CD8-positive, alpha-beta memory T cell (primary cell): ENCODE measurements at regions not wholly inside any gene's neighbourhood (a gene's known extent, or its start where the extent isn't known, plus 50 kb on each side); places are given as distances from the start of the nearest gene placed in this dataset.

Experiments used
- CTCF ChIA-PET: fragments of 350-600 bp; sonication (Branson Sonifier 250); formaldehyde crosslinking; loops from one replicate; lab custom pipeline; 2021; ENCODE audit warnings: antibody characterized with exemption; lab: Charles Lee
- POLR2A ChIA-PET: fragments of 350-600 bp; sonication (Branson Sonifier 250); formaldehyde crosslinking; loops from one replicate; lab custom pipeline; 2021; ENCODE audit warnings: antibody characterized with exemption; lab: Charles Lee
- DNase-seq, 5 donors: peaks; one replicate each; pipeline versions ENCODE4 v3.0.0 to v3.0.0-alpha.2; 2020 to 2022; ENCODE audit warnings: mixed read lengths in 1 of 5
- H3K27ac ChIP-seq: one replicate; pipeline ENCODE4 v1.7.0; 2013; ENCODE audit warnings: low read depth, mild to moderate bottlenecking, low read length, moderate library complexity
- H3K27me3 ChIP-seq: 2 replicates; pipeline ENCODE4 v1.7.0; 2013; ENCODE audit warnings: low read length, mild to moderate bottlenecking; ENCODE audit not compliant: insufficient read depth, poor library complexity, severe bottlenecking
- H3K36me3 ChIP-seq: 2 replicates; pipeline ENCODE4 v1.7.0; 2013; ENCODE audit warnings: mild to moderate bottlenecking, low read length, moderate library complexity; ENCODE audit not compliant: insufficient read depth
- H3K4me1 ChIP-seq: 2 replicates; pipeline ENCODE4 v1.7.0; 2013; ENCODE audit warnings: mild to moderate bottlenecking, low read length, moderate library complexity; ENCODE audit not compliant: insufficient read depth
- H3K4me3 ChIP-seq: 2 replicates; pipeline ENCODE4 v1.7.0; 2013; ENCODE audit warnings: mild to moderate bottlenecking, low read length
- H3K9me3 ChIP-seq: 2 replicates; pipeline ENCODE4 v1.7.0; 2013; ENCODE audit warnings: mild to moderate bottlenecking, low read length
- H3K27ac Mint-ChIP-seq, 8 donors: one replicate each; pipeline ENCODE4 v1.8.0; 2020 to 2021; ENCODE audit warnings: mixed read lengths in 8 of 8, mild to moderate bottlenecking in 6 of 8, inconsistent platforms in 3 of 8, moderate library complexity in 3 of 8
- H3K27me3 Mint-ChIP-seq, 2 donors: one replicate each; pipeline ENCODE4 v1.8.0; 2020 to 2021; ENCODE audit warnings: mixed read lengths in 2 of 2, mild to moderate bottlenecking in 1 of 2, moderate library complexity in 1 of 2
- H3K36me3 Mint-ChIP-seq, 3 donors: one replicate each; pipeline ENCODE4 v1.8.0; 2020 to 2021; ENCODE audit warnings: mixed read lengths in 3 of 3, inconsistent platforms in 1 of 3, mild to moderate bottlenecking in 1 of 3
- H3K4me1 Mint-ChIP-seq, 3 donors: one replicate each; pipeline ENCODE4 v1.8.0; 2020 to 2021; ENCODE audit warnings: mixed read lengths in 3 of 3, inconsistent platforms in 1 of 3, mild to moderate bottlenecking in 1 of 3
- H3K4me3 Mint-ChIP-seq, 7 donors: one replicate each; pipeline ENCODE4 v1.8.0; 2020 to 2021; ENCODE audit warnings: mixed read lengths in 7 of 7, mild to moderate bottlenecking in 6 of 7, moderate library complexity in 4 of 7, inconsistent platforms in 2 of 7
- H3K9me3 Mint-ChIP-seq, 5 donors: one replicate each; pipeline ENCODE4 v1.8.0; 2020 to 2022; ENCODE audit warnings: mixed read lengths in 5 of 5, mild to moderate bottlenecking in 3 of 5, moderate library complexity in 2 of 5, inconsistent platforms in 1 of 5

- ChIA-PET POLR2A (no interaction called here), CTCF (no interaction called here)
- peaks cover 0 to 2% (median 0%) of the 10 kb centered on the region in 5 donors for H3K9me3 Mint-ChIP-seq
- H3K36me3 ChIP-seq: no peaks in the 10 kb centered on the region
- H3K36me3 Mint-ChIP-seq: peaks cover 0 to 4% (median 0%) of the 10 kb centered on the region in 3 donors
- no peaks in the 10 kb centered on the region for H3K27me3 Mint-ChIP-seq
- no peak overlapping the region for H3K4me3 ChIP-seq
- H3K27me3 ChIP-seq: no peaks in the 10 kb centered on the region
- no peak overlapping the region for H3K4me3 Mint-ChIP-seq
- H3K4me1 ChIP-seq: no peaks in the 10 kb centered on the region
- no peaks in the 10 kb centered on the region for H3K9me3 ChIP-seq
- DNase-seq: no peak
- peaks cover 0 to 4% (median 3%) of the 10 kb centered on the region in 3 donors for H3K4me1 Mint-ChIP-seq
- no peak overlapping the region for H3K27ac Mint-ChIP-seq
- H3K27ac ChIP-seq: no peak overlapping the region
Observed at GRCh38 chr7:17242504-17242903, 55.9 kb upstream of the AHR start.

GRCh38 chr7:17244786-17245185 is 53.7 kb upstream of the AHR start:
- H3K4me1 ChIP-seq: no peaks in the 10 kb centered on the region
- no peaks in the 10 kb centered on the region for H3K36me3 Mint-ChIP-seq
- H3K36me3 ChIP-seq: no peaks in the 10 kb centered on the region
- CTCF ChIA-PET: no interaction called here
- peaks cover 0 to 2% (median 0%) of the 10 kb centered on the region in 5 donors for H3K9me3 Mint-ChIP-seq
- no peaks in the 10 kb centered on the region for H3K9me3 ChIP-seq
- no peak for DNase-seq
- POLR2A ChIA-PET: no interaction called here
- no peak overlapping the region for H3K4me3 Mint-ChIP-seq
- H3K27ac Mint-ChIP-seq: no peak overlapping the region
- H3K27ac ChIP-seq: no peak overlapping the region
- H3K27me3 Mint-ChIP-seq: no peaks in the 10 kb centered on the region
- H3K4me3 ChIP-seq: no peak overlapping the region
- H3K27me3 ChIP-seq: no peaks in the 10 kb centered on the region
- peaks cover 0 to under 1% (median 0%) of the 10 kb centered on the region in 3 donors for H3K4me1 Mint-ChIP-seq

GRCh38 chr7:17247357-17247756 is 51.1 kb upstream of the AHR start:
- Histone ChIP-seq H3K4me3 (no peak overlapping the region), H3K4me1 (no peaks in the 10 kb centered on the region), H3K27me3 (no peaks in the 10 kb centered on the region), H3K36me3 (no peaks in the 10 kb centered on the region), H3K9me3 (no peaks in the 10 kb centered on the region), H3K27ac (no peak overlapping the region)
- H3K36me3 Mint-ChIP-seq: peaks cover 0 to under 1% (median 0%) of the 10 kb centered on the region in 3 donors
- DNase-seq: no peak
- peaks cover 0 to 9% (median 4%) of the 10 kb centered on the region in 3 donors for H3K4me1 Mint-ChIP-seq
- no peak overlapping the region for H3K4me3 Mint-ChIP-seq
- H3K9me3 Mint-ChIP-seq: peaks cover 0 to 4% (median 0%) of the 10 kb centered on the region in 5 donors
- CTCF ChIA-PET: no interaction called here
- POLR2A ChIA-PET: no interaction called here
- H3K27ac Mint-ChIP-seq: no peak overlapping the region
- H3K27me3 Mint-ChIP-seq: no peaks in the 10 kb centered on the region

- CTCF ChIA-PET: no interaction called here
Observed at GRCh38 chr7:17248527-17248926, 49.9 kb upstream of the AHR start.

More at GRCh38 chr7:17248527-17248926, 49.9 kb upstream of the AHR start:
- Mint-ChIP-seq H3K9me3 (peaks cover 0 to 4% (median 3%) of the 10 kb centered on the region in 5 donors), H3K36me3 (peaks cover 0 to 12% (median 0%) of the 10 kb centered on the region in 3 donors), H3K4me1 (peaks cover 0 to 9% (median 4%) of the 10 kb centered on the region in 3 donors), H3K4me3 (no peak overlapping the region), H3K27me3 (peaks cover 0 to 1% of the 10 kb centered on the region in 2 donors), H3K27ac (no peak overlapping the region)
- H3K4me1 ChIP-seq: no peaks in the 10 kb centered on the region
- POLR2A ChIA-PET: no interaction called here
- H3K27me3 ChIP-seq: no peaks in the 10 kb centered on the region
- H3K9me3 ChIP-seq: no peaks in the 10 kb centered on the region
- no peaks in the 10 kb centered on the region for H3K36me3 ChIP-seq
- H3K27ac ChIP-seq: no peak overlapping the region
- H3K4me3 ChIP-seq: no peak overlapping the region
- no peak for DNase-seq
